ENCODE measurements at regions not wholly inside any gene's neighbourhood (a gene's known extent, or its start where the extent isn't known, plus 50 kb on each side); places are given as distances from the start of the nearest gene placed in this dataset.
A peak's percentile ranks its signal among the peaks of the same experiment; 100 is the strongest.

DNA sequence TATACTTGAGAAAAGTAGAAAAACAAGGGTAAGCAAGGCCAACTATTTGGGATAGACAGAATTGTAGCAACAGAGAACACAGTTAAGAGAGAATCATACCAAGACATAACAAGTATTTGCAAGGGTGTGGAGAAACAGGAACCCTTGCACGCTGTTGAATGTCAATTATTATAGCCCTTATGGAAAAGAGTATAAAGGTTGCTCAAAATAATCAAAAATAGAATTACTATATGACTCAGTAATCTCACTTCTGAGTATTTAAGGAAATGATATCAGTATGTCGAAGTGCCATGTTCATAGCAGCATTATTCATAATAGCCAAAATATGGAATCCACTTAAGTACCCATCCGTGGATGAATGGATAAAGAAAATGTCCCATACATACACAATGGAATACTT lies 193.3 kb downstream of the PHLDA1 start:
- no peak overlapping the region for H3K27ac Mint-ChIP-seq
- no peaks in the 10 kb centered on the region for H3K36me3 Mint-ChIP-seq
- H3K27me3 Mint-ChIP-seq: peaks cover 5 to 11% of the 10 kb centered on the region in 2 donors
- no peaks in the 10 kb centered on the region for H3K9me3 Mint-ChIP-seq
- peaks cover 0 to 1% of the 10 kb centered on the region in 2 donors for H3K4me1 Mint-ChIP-seq
- no peak overlapping the region for H3K4me3 Mint-ChIP-seq
- ATAC-seq (replicated peaks): peak; percentile 66 to 82
- no peak for DNase-seq

DNA sequence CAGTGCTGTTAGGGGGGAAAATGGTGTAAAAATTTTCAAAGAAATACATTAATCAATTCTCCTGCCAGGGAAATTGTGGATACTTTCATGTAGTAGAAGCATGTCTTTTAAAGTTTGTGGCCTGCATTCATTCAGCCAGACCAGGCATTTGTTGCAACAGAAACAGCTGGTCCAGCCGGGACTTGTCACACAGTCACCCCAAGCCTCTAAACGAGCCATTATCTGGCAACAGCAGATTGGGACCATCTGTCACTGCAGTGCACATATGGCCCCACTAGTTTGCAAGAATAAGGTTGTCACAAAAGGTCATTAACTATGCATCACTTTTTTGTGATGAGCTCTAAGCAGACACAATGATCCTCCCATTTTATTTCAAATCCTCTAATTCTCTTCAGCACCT lies 193.9 kb downstream of the PHLDA1 start:
- H3K4me3 Mint-ChIP-seq: no peak overlapping the region
- H3K4me1 Mint-ChIP-seq: peaks cover 0 to 1% of the 10 kb centered on the region in 2 donors
- no peaks in the 10 kb centered on the region for H3K9me3 Mint-ChIP-seq
- DNase-seq (no peak), ATAC-seq (replicated peaks) (no peak)
- no peaks in the 10 kb centered on the region for H3K36me3 Mint-ChIP-seq
- peaks cover 5 to 14% of the 10 kb centered on the region in 2 donors for H3K27me3 Mint-ChIP-seq
- H3K27ac Mint-ChIP-seq: no peak overlapping the region

- ATAC-seq (replicated peaks): no peak
- Mint-ChIP-seq H3K4me1 (peaks cover 0 to 1% of the 10 kb centered on the region in 2 donors), H3K27ac (no peak overlapping the region), H3K27me3 (peaks cover 5 to 9% of the 10 kb centered on the region in 2 donors), H3K9me3 (no peaks in the 10 kb centered on the region), H3K36me3 (no peaks in the 10 kb centered on the region), H3K4me3 (no peak overlapping the region)
- no peak for DNase-seq
Measured at GRCh38 chr12:75836533-75836932, 195.0 kb downstream of the PHLDA1 start.

DNA sequence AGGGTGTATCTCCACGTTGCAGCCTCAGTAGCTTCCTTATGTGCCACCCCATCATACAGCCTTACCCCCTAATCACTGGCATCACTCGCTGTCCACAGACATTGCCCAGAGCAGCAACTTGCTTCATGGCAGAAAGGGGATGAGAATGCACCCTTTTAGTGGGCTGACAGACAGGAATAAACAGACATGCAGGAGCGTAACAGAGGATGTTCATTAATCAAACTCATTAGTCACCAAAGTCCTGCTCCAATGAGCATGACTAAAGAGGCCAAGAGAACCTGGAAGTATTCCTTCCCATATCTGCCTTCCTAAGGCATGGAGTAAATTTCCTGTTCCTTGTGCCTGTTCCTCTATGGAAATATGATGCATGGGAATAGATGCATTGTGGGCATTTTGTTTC lies 197.0 kb downstream of the PHLDA1 start:
- DNase-seq: no peak
- Mint-ChIP-seq H3K27ac (no peak overlapping the region), H3K36me3 (no peaks in the 10 kb centered on the region), H3K4me3 (no peak overlapping the region), H3K4me1 (peaks cover 0 to 1% of the 10 kb centered on the region in 2 donors), H3K9me3 (no peaks in the 10 kb centered on the region), H3K27me3 (peaks cover 5 to 15% of the 10 kb centered on the region in 2 donors)
- no peak for ATAC-seq (replicated peaks)

DNA sequence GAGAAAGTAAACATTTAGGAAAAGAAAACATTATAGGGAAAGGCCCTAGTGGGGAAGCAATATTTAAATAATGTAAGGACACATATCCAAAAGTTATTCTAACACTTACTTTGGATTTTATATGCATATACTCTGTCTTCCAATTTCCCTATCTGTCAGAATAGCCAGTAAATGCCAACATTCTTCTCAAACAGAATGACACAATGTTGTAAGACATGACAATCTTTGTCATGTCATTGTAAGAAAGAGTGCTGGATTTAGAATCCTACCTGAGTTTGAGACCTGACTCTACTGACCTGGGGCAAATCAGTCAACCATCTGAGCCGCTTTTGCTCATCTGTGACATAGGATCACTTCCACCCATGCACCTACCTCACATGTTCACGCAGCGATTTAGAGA lies 198.3 kb downstream of the PHLDA1 start:
- H3K9me3 Mint-ChIP-seq: no peaks in the 10 kb centered on the region
- H3K4me3 Mint-ChIP-seq: no peak overlapping the region
- no peaks in the 10 kb centered on the region for H3K36me3 Mint-ChIP-seq
- H3K27me3 Mint-ChIP-seq: peaks cover 5 to 15% of the 10 kb centered on the region in 2 donors
- H3K27ac Mint-ChIP-seq: no peak overlapping the region
- ATAC-seq (replicated peaks) (no peak), DNase-seq (no peak)
- H3K4me1 Mint-ChIP-seq: peaks cover 0 to 1% of the 10 kb centered on the region in 2 donors

GRCh38 chr12:75831402-75831801 lies 200.2 kb downstream of the PHLDA1 start:
- H3K27ac Mint-ChIP-seq: no peak overlapping the region
- H3K4me1 Mint-ChIP-seq: no peaks in the 10 kb centered on the region
- H3K27me3 Mint-ChIP-seq: peaks cover 5 to 15% of the 10 kb centered on the region in 2 donors
- no peaks in the 10 kb centered on the region for H3K36me3 Mint-ChIP-seq
- no peaks in the 10 kb centered on the region for H3K9me3 Mint-ChIP-seq
- H3K4me3 Mint-ChIP-seq: no peak overlapping the region
- no peak for DNase-seq
- ATAC-seq (replicated peaks): no peak

- H3K36me3 Mint-ChIP-seq: no peaks in the 10 kb centered on the region
- no peaks in the 10 kb centered on the region for H3K9me3 Mint-ChIP-seq
- H3K4me1 Mint-ChIP-seq: no peaks in the 10 kb centered on the region
- ATAC-seq (replicated peaks) (no peak), DNase-seq (no peak)
- no peak overlapping the region for H3K27ac Mint-ChIP-seq
- H3K27me3 Mint-ChIP-seq: peaks cover 10 to 12% of the 10 kb centered on the region in 2 donors
- H3K4me3 Mint-ChIP-seq: no peak overlapping the region
Measured at GRCh38 chr12:75827061-75827460, 204.5 kb downstream of the PHLDA1 start.

- Mint-ChIP-seq H3K27ac (no peak overlapping the region), H3K27me3 (peaks cover 10 to 12% of the 10 kb centered on the region in 2 donors), H3K4me1 (no peaks in the 10 kb centered on the region), H3K36me3 (no peaks in the 10 kb centered on the region), H3K9me3 (no peaks in the 10 kb centered on the region), H3K4me3 (no peak overlapping the region)
- ATAC-seq (replicated peaks) (no peak), DNase-seq (no peak)
Measured at GRCh38 chr12:75825686-75826085, 205.9 kb downstream of the PHLDA1 start.

DNA sequence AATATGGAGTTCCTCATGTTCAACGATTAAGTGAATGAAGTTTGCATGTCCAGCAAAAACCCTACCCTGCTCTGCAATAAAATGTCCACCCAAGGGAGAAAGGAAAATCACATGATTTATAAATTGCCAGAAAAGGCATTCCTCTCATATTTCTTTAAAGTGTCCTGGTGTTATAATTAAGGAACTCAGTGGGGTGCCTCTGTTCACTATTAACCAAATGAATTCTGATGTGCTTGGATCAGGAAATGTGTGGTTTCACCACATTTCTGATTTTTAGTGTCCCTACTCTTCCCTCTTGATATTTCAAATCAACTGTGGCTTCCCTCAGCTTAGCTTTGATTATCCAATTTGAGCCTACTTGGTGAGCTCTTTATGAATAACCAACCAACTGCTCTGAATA lies 208.1 kb downstream of the PHLDA1 start:
- ATAC-seq (replicated peaks): no peak
- Mint-ChIP-seq H3K4me1 (peaks cover 0 to 3% of the 10 kb centered on the region in 2 donors), H3K36me3 (no peaks in the 10 kb centered on the region), H3K9me3 (no peaks in the 10 kb centered on the region), H3K27me3 (peaks cover 5 to 12% of the 10 kb centered on the region in 2 donors), H3K27ac (no peak overlapping the region), H3K4me3 (no peak overlapping the region)
- DNase-seq: no peak

DNA sequence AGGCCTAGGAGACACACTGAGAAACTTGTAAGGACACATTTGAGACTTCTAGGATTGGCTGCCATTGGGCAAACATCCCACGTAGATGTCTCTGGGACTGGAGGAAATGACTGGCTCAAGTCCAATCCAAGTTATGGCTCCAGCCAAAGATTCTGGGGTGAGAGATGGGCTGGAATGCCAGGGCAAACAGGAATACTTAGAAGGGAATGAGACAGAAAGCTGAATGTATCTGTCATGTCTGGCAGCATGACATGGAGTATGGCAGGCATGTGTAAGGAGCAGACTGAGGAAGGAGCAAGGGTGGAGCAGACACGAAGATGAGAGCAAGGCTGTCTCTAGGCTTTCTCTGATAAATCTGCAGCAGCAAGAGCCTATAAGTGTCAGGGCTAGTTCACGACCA lies 209.2 kb downstream of the PHLDA1 start:
- no peak overlapping the region for H3K27ac Mint-ChIP-seq
- H3K36me3 Mint-ChIP-seq: no peaks in the 10 kb centered on the region
- DNase-seq (no peak), ATAC-seq (replicated peaks) (no peak)
- H3K4me1 Mint-ChIP-seq: peaks cover 0 to 3% of the 10 kb centered on the region in 2 donors
- H3K9me3 Mint-ChIP-seq: no peaks in the 10 kb centered on the region
- peaks cover 5 to 12% of the 10 kb centered on the region in 2 donors for H3K27me3 Mint-ChIP-seq
- H3K4me3 Mint-ChIP-seq: no peak overlapping the region

GRCh38 chr12:75820848-75821578 lies 210.6 kb downstream of the PHLDA1 start:
- Mint-ChIP-seq H3K9me3 (no peaks in the 10 kb centered on the region), H3K4me1 (peaks cover 0 to 3% of the 10 kb centered on the region in 2 donors), H3K27me3 (peaks cover 5 to 12% of the 10 kb centered on the region in 2 donors), H3K4me3 (no peak overlapping the region), H3K27ac (no peak overlapping the region), H3K36me3 (no peaks in the 10 kb centered on the region)
- ATAC-seq (replicated peaks) (no peak), DNase-seq (no peak)

DNA sequence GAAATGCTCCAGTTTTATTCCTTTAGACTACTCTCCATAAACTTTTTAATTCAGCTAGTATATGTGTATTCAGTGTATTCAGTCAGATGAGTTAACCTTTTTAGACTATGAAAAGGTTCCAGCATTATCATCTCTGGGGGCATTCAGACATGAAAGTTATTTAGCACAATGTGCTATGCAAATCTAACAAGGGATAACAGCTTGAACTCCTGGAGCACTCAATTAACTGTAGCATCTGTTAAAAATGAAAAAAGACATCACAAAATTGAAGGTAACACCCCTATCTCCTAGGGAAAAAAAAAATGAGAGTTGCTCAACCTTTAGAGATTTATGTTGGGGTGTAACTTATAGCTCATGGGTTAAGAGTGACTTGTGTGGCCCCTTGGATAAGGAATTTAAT lies 211.5 kb downstream of the PHLDA1 start:
- H3K4me3 Mint-ChIP-seq: no peak overlapping the region
- no peaks in the 10 kb centered on the region for H3K9me3 Mint-ChIP-seq
- DNase-seq: no peak
- no peaks in the 10 kb centered on the region for H3K36me3 Mint-ChIP-seq
- peaks cover 5 to 12% of the 10 kb centered on the region in 2 donors for H3K27me3 Mint-ChIP-seq
- peaks cover 5 to 7% of the 10 kb centered on the region in 2 donors for H3K4me1 Mint-ChIP-seq
- ATAC-seq (replicated peaks): no peak
- H3K27ac Mint-ChIP-seq: no peak overlapping the region

DNA sequence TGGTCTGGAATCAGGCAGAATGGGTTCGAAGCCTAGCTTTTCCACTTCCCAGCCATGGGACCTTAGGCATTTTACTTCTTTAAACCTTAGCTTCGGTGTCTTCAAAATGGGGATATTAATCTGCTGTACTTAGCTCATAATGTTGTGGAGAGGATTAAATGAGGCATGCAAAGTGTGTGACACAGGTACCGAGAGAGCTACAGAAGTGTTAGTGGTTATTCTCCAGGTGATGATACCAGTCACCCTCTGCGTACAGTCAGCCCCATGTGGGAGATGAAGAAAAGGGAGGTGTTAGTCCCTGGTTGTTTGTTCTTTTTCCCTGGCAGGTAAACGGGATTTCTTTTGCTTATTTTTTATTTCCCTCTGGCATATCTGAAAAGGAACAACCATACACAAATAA lies 212.1 kb downstream of the PHLDA1 start:
- Mint-ChIP-seq H3K36me3 (no peaks in the 10 kb centered on the region), H3K9me3 (no peaks in the 10 kb centered on the region), H3K27ac (no peak overlapping the region), H3K27me3 (peaks cover 5 to 12% of the 10 kb centered on the region in 2 donors), H3K4me1 (peaks cover 9 to 11% of the 10 kb centered on the region in 2 donors), H3K4me3 (no peak overlapping the region)
- DNase-seq (no peak), ATAC-seq (replicated peaks) (no peak)

DNA sequence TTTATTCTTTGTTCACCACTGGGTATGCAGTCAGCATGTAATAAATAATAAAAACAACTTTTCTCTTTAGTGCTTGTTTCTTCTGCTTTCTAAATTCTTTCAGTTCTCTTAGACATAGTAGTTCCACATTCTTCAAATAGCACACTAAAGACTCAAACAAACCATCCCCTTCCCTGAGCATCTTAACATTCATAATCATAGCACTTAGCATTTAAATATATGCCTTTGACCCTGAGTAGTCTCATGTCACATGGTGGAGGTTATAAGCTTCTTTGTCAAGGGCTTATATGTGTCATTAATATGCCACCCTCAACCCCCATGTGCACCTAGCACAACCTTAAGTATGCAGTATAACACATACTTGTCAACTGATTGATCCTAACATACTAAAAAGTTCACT lies 212.7 kb downstream of the PHLDA1 start:
- Mint-ChIP-seq H3K4me3 (no peak overlapping the region), H3K9me3 (no peaks in the 10 kb centered on the region), H3K36me3 (no peaks in the 10 kb centered on the region), H3K4me1 (peaks cover 9 to 11% of the 10 kb centered on the region in 2 donors), H3K27ac (no peak overlapping the region), H3K27me3 (peaks cover 5 to 12% of the 10 kb centered on the region in 2 donors)
- no peak for DNase-seq
- ATAC-seq (replicated peaks): no peak

GRCh38 chr12:75816897-75817296 lies 214.7 kb downstream of the PHLDA1 start:
- DNase-seq: no peak
- Mint-ChIP-seq H3K27me3 (no peaks in the 10 kb centered on the region), H3K9me3 (no peaks in the 10 kb centered on the region), H3K36me3 (no peaks in the 10 kb centered on the region), H3K4me3 (no peak overlapping the region), H3K4me1 (peaks cover 9 to 11% of the 10 kb centered on the region in 2 donors), H3K27ac (no peak overlapping the region)
- no peak for ATAC-seq (replicated peaks)

All from stimulated activated naive B cell treated with anti-CD40 and anti-IgM and Interleukin-4, amounts not matched to agents 10 μg/mL and 1 μg/mL and 100 μg/mL, for 72 hours (primary cell).